H9 (cell line): ENCODE measurements at regions not wholly inside any gene's neighbourhood (a gene's known extent, or its start where the extent isn't known, plus 50 kb on each side); places are given as distances from the start of the nearest gene placed in this dataset.

Experiments
- DNase-seq: peaks from one replicate; pipeline ENCODE4 v3.0.0-alpha.2; 2017
- H2AFZ ChIP-seq: one replicate; pipeline ENCODE4 v1.6.1; 2013; ENCODE audit warnings: mild to moderate bottlenecking, low read length, control low read depth, moderate library complexity
- H2AK5ac ChIP-seq: 2 replicates; pipeline ENCODE4 v1.6.1; 2013; ENCODE audit warnings: low read length, control low read depth, mixed read lengths; ENCODE audit not compliant: insufficient read length
- H2BK120ac ChIP-seq: one replicate; pipeline ENCODE4 v1.6.1; 2013; ENCODE audit warnings: low read depth, mild to moderate bottlenecking, low read length, control low read depth, inconsistent platforms; ENCODE audit not compliant: poor library complexity, severe bottlenecking
- H2BK12ac ChIP-seq: 2 replicates; pipeline ENCODE4 v1.6.1; 2013; ENCODE audit warnings: low read length, control low read depth, mixed read lengths, low read depth; ENCODE audit not compliant: insufficient read length
- H2BK15ac ChIP-seq: 2 replicates; pipeline ENCODE4 v1.6.1; 2013; ENCODE audit warnings: low read depth, low read length, control low read depth
- H2BK20ac ChIP-seq: one replicate; pipeline ENCODE4 v1.6.1; 2013; ENCODE audit warnings: low read depth, mild to moderate bottlenecking, low read length, control low read depth, inconsistent platforms; ENCODE audit not compliant: poor library complexity, severe bottlenecking
- H2BK5ac ChIP-seq: 2 replicates; pipeline ENCODE4 v1.6.1; 2013; ENCODE audit warnings: low read length, control low read depth, mixed read lengths; ENCODE audit not compliant: insufficient read length
- H3K14ac ChIP-seq: 2 replicates; pipeline ENCODE4 v1.6.1; 2013; ENCODE audit warnings: low read length, control low read depth; ENCODE audit not compliant: insufficient read depth
- H3K18ac ChIP-seq: 2 replicates; pipeline ENCODE4 v1.6.1; 2013; ENCODE audit warnings: low read depth, mild to moderate bottlenecking, mixed read lengths, low read length, control low read depth; ENCODE audit not compliant: insufficient read length
- H3K23ac ChIP-seq: 2 replicates; pipeline ENCODE4 v1.6.1; 2013; ENCODE audit warnings: low read length, control low read depth, mixed read lengths, low read depth; ENCODE audit not compliant: insufficient read length
- H3K23me2 ChIP-seq: 2 replicates; pipeline ENCODE4 v1.6.1; 2013; ENCODE audit warnings: low read depth, mild to moderate bottlenecking, mixed read lengths, low read length, control low read depth; ENCODE audit not compliant: insufficient read length, poor library complexity, severe bottlenecking
- H3K27ac ChIP-seq: 2 replicates; pipeline ENCODE4 v1.5.1; 2013; ENCODE audit warnings: low read length, control low read depth, mixed read lengths, low read depth; ENCODE audit not compliant: insufficient read length
- H3K27me3 ChIP-seq: 2 replicates; pipeline ENCODE4 v1.6.1; 2013; ENCODE audit warnings: low read length, control low read depth, inconsistent platforms; ENCODE audit not compliant: insufficient read depth
- H3K4ac ChIP-seq: 2 replicates; pipeline ENCODE4 v1.6.1; 2013; ENCODE audit warnings: low read depth, mild to moderate bottlenecking, control low read depth, inconsistent platforms, low read length, moderate library complexity
- H3K4me1 ChIP-seq: 2 replicates; pipeline ENCODE4 v1.6.1; 2013; ENCODE audit warnings: low read length, control low read depth, inconsistent platforms; ENCODE audit not compliant: insufficient read depth
- H3K4me2 ChIP-seq: 2 replicates; pipeline ENCODE4 v1.6.1; 2013; ENCODE audit warnings: low read length, control low read depth, mixed read lengths; ENCODE audit not compliant: insufficient read length, insufficient read depth
- H3K56ac ChIP-seq: 2 replicates; pipeline ENCODE4 v1.6.1; 2013; ENCODE audit warnings: low read depth, mild to moderate bottlenecking, mixed read lengths, low read length, control low read depth; ENCODE audit not compliant: insufficient read length
- H3K79me1 ChIP-seq: 2 replicates; pipeline ENCODE4 v1.6.1; 2013; ENCODE audit warnings: low read depth, mild to moderate bottlenecking, moderate library complexity, low read length, control low read depth, inconsistent platforms; ENCODE audit not compliant: insufficient read depth, poor library complexity, severe bottlenecking
- H3K79me2 ChIP-seq: 2 replicates; pipeline ENCODE4 v1.6.1; 2013; ENCODE audit warnings: low read length, control low read depth, inconsistent platforms; ENCODE audit not compliant: insufficient read depth
- H3K9ac ChIP-seq: 2 replicates; pipeline ENCODE4 v1.6.1; 2013; ENCODE audit warnings: low read length, control low read depth, mixed read lengths; ENCODE audit not compliant: insufficient read length; ENCODE audit errors: extremely low read depth
- H3K9me3 ChIP-seq: one replicate; pipeline ENCODE4 v1.6.1; 2013; ENCODE audit warnings: low read depth, low read length, inconsistent platforms; ENCODE audit not compliant: control insufficient read depth
- H3T11ph ChIP-seq: one replicate; pipeline ENCODE4 v1.6.1; 2013; ENCODE audit warnings: mild to moderate bottlenecking, low read length, control low read depth, inconsistent platforms
- H4K20me1 ChIP-seq: one replicate; pipeline ENCODE4 v1.6.1; 2013; ENCODE audit not compliant: control insufficient read depth, insufficient read length, insufficient read depth
- H4K5ac ChIP-seq: 2 replicates; pipeline ENCODE4 v1.6.1; 2013; ENCODE audit warnings: low read depth, mild to moderate bottlenecking, mixed read lengths, low read length, control low read depth; ENCODE audit not compliant: insufficient read length
- H4K8ac ChIP-seq: replicated peaks from 2 replicates; pipeline ENCODE4 v1.6.1; 2013; ENCODE audit warnings: low read length, control low read depth, mixed read lengths, low read depth; ENCODE audit not compliant: insufficient read length
- H4K91ac ChIP-seq: 2 replicates; pipeline ENCODE4 v1.6.1; 2013; ENCODE audit warnings: low read depth, mild to moderate bottlenecking, moderate library complexity, mixed read lengths, low read length, control low read depth; ENCODE audit not compliant: insufficient read length
- H3K27ac Mint-ChIP-seq, 3 experiments: 2 replicates in 2 of 3; 3 replicates in 1 of 3; pipeline ENCODE4 v1.8.0; 2020 to 2021; ENCODE audit warnings: mixed read lengths in 3 of 3, mild to moderate bottlenecking in 1 of 3, moderate library complexity in 1 of 3
- H3K27me3 Mint-ChIP-seq: 2 replicates; pipeline ENCODE4 v1.8.0; 2021; ENCODE audit warnings: low read depth, mild to moderate bottlenecking, moderate library complexity, mixed read lengths
- H3K36me3 Mint-ChIP-seq, 3 experiments: 2 replicates in 2 of 3; 3 replicates in 1 of 3; pipeline ENCODE4 v1.8.0; 2020 to 2021; ENCODE audit warnings: low read depth in 3 of 3, mixed read lengths in 3 of 3; ENCODE audit not compliant: insufficient read depth in 1 of 3
- H3K4me1 Mint-ChIP-seq, 2 experiments: 2 replicates each; pipeline ENCODE4 v1.8.0; 2020; ENCODE audit warnings: mixed read lengths in 2 of 2
- H3K4me3 Mint-ChIP-seq, 2 experiments: 2 replicates in 1 of 2; 3 replicates in 1 of 2; pipeline ENCODE4 v1.8.0; 2020 to 2021; ENCODE audit warnings: mild to moderate bottlenecking in 2 of 2, mixed read lengths in 2 of 2, moderate library complexity in 1 of 2
- H3K9me3 Mint-ChIP-seq, 2 experiments: 2 replicates in 1 of 2; 3 replicates in 1 of 2; pipeline ENCODE4 v1.8.0; 2020; ENCODE audit warnings: mild to moderate bottlenecking in 2 of 2, mixed read lengths in 2 of 2, moderate library complexity in 1 of 2
- WGBS: extraction: QIAGEN DNeasy Blood & Tissue Kit; methylation state at CpG from one replicate; pipeline ENCODE4 v1.1.7; 2013; ENCODE audit warnings: missing lambda C conversion rate, low lambda C conversion rate, mixed read lengths; ENCODE audit not compliant: insufficient read length; ENCODE audit errors: extremely low coverage; 5-methylcytosine and 5-hydroxymethylcytosine counted together
- TF ChIP-seq, protein P1 (sequence below): fragments of 200-600 bp; sonication (generic); conservative IDR thresholded peaks from 3 replicates; pipeline ENCODE4 v1.8.0; 2021; ENCODE audit warnings: antibody characterized with exemption, mild to moderate bottlenecking

DNA sequence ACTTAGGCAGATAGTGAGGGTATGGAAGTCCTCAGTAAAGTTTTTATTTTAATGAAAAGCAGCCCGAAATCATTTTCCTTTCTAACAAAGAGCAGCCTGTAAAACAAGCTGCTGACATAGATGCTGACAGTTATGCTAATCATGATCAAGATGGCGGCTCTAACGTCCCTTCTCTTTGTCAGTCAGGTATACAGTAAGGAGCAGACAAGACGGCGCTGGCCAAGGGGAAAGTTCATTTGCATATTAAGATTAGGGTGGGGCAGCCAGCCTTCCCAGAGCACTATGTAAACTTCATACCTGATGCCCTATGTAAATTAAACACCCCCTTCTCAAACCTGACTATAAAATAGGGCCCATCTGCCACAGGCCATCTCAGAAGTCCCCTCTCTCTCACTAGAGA lies 76.9 kb downstream of the MAGEB10 start:
- no peak overlapping the region for H3K14ac ChIP-seq
- H4K8ac ChIP-seq: no peak overlapping the region
- no CpG with 5 or more reads among the region's 5 CpGs for WGBS
- H3K9me3 Mint-ChIP-seq: peaks cover 49 to 64% of the 10 kb centered on the region in 2 experiments
- H3K27me3 ChIP-seq: no peaks in the 10 kb centered on the region; the same call in 1 of the 2 replicates
- no peak overlapping the region for H2BK12ac ChIP-seq
- H3K18ac ChIP-seq: no peak overlapping the region
- no peak overlapping the region for H4K91ac ChIP-seq
- no peak overlapping the region for H2BK15ac ChIP-seq
- peaks cover 0 to 8% (median 0%) of the 10 kb centered on the region in 3 experiments; a peak in 3 of 7 replicates for H3K36me3 Mint-ChIP-seq
- H3K79me1 ChIP-seq: no peaks in the 10 kb centered on the region
- no peak overlapping the region for H3K56ac ChIP-seq
- H3T11ph ChIP-seq: no peak overlapping the region
- H3K4ac ChIP-seq: no peak overlapping the region
- no peak overlapping the region for H2AFZ ChIP-seq
- H3K4me1 ChIP-seq: no peaks in the 10 kb centered on the region
- H4K5ac ChIP-seq: no peak overlapping the region
- no peaks in the 10 kb centered on the region for H3K79me2 ChIP-seq
- peaks cover 70% of the 10 kb centered on the region for H3K27me3 Mint-ChIP-seq
- no peak overlapping the region for H3K9ac ChIP-seq
- H3K27ac Mint-ChIP-seq: no peak overlapping the region
- H3K4me1 Mint-ChIP-seq: peaks cover 14 to 16% of the 10 kb centered on the region in 2 experiments
- TF ChIP-seq, protein P1, sequence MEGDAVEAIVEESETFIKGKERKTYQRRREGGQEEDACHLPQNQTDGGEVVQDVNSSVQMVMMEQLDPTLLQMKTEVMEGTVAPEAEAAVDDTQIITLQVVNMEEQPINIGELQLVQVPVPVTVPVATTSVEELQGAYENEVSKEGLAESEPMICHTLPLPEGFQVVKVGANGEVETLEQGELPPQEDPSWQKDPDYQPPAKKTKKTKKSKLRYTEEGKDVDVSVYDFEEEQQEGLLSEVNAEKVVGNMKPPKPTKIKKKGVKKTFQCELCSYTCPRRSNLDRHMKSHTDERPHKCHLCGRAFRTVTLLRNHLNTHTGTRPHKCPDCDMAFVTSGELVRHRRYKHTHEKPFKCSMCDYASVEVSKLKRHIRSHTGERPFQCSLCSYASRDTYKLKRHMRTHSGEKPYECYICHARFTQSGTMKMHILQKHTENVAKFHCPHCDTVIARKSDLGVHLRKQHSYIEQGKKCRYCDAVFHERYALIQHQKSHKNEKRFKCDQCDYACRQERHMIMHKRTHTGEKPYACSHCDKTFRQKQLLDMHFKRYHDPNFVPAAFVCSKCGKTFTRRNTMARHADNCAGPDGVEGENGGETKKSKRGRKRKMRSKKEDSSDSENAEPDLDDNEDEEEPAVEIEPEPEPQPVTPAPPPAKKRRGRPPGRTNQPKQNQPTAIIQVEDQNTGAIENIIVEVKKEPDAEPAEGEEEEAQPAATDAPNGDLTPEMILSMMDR: no peak
- no peaks in the 10 kb centered on the region for H4K20me1 ChIP-seq
- no peaks in the 10 kb centered on the region for H3K23me2 ChIP-seq
- no peak overlapping the region for H3K23ac ChIP-seq
- no peak overlapping the region for H2AK5ac ChIP-seq
- H3K4me3 Mint-ChIP-seq: no peak overlapping the region
- H3K9me3 ChIP-seq: no peaks in the 10 kb centered on the region
- no peak overlapping the region for H2BK5ac ChIP-seq
- no peak overlapping the region for H2BK120ac ChIP-seq
- H2BK20ac ChIP-seq: no peak overlapping the region
- no peak for DNase-seq
- no peak overlapping the region for H3K4me2 ChIP-seq
- no peak overlapping the region for H3K27ac ChIP-seq
